ENCODE measurements at regions not wholly inside any gene's neighbourhood (a gene's known extent, or its start where the extent isn't known, plus 50 kb on each side); places are given as distances from the start of the nearest gene placed in this dataset.

- DNase-seq (ENCODE audit: low read depth in 3 of 3) = no peak
Measured at GRCh38 chr6:99219788-99220187, 129.7 kb downstream of the FAXC start.

- no peak for DNase-seq (ENCODE audit: low read depth in 3 of 3)
Measured at GRCh38 chr6:99216959-99217358, 132.5 kb downstream of the FAXC start.

GRCh38 chr6:99195986-99196655, 153.4 kb downstream of the FAXC start:
- DNase-seq (ENCODE audit: low read depth in 3 of 3) = no peak

GRCh38 chr6:99192561-99192960, 156.9 kb downstream of the FAXC start:
- no peak for DNase-seq (ENCODE audit: low read depth in 3 of 3)

GRCh38 chr6:99189823-99190721, 159.4 kb downstream of the FAXC start:
- DNase-seq (ENCODE audit: low read depth in 3 of 3) = no peak

- no peak for DNase-seq (ENCODE audit: low read depth in 3 of 3)
Measured at GRCh38 chr6:99187429-99187828, 162.0 kb downstream of the FAXC start.

- DNase-seq (ENCODE audit: low read depth in 3 of 3) = no peak
Measured at GRCh38 chr6:99186417-99186816, 163.1 kb downstream of the FAXC start.

GRCh38 chr6:99185525-99185924, 163.9 kb downstream of the FAXC start:
- DNase-seq (ENCODE audit: low read depth in 3 of 3) = no peak

GRCh38 chr6:99184696-99185095, 164.8 kb downstream of the FAXC start:
- DNase-seq (ENCODE audit: low read depth in 3 of 3) = no peak

GRCh38 chr6:99183066-99183465, 166.4 kb downstream of the FAXC start:
- DNase-seq (ENCODE audit: low read depth in 3 of 3) = no peak

GRCh38 chr6:99181174-99181573, 168.3 kb downstream of the FAXC start:
- no peak for DNase-seq (ENCODE audit: low read depth in 3 of 3)

GRCh38 chr6:99178168-99178567, 171.3 kb downstream of the FAXC start:
- DNase-seq (ENCODE audit: low read depth in 3 of 3) = no peak

- no peak for DNase-seq (ENCODE audit: low read depth in 3 of 3)
Measured at GRCh38 chr6:99177736-99178135, 171.7 kb downstream of the FAXC start.

- DNase-seq (ENCODE audit: low read depth in 3 of 3) = no peak
Measured at GRCh38 chr6:99165838-99166237, 183.6 kb downstream of the FAXC start.

- DNase-seq (ENCODE audit: low read depth in 3 of 3) = no peak
Measured at GRCh38 chr6:99152347-99152643, 197.2 kb downstream of the FAXC start.

- peak in 1 of 3 experiments; percentile 1 for DNase-seq (ENCODE audit: low read depth in 3 of 3)
Measured at GRCh38 chr6:99151634-99152346, 197.7 kb downstream of the FAXC start.

- no peak for DNase-seq (ENCODE audit: low read depth in 3 of 3)
Measured at GRCh38 chr6:99148761-99149160, 200.7 kb downstream of the FAXC start.

- DNase-seq (ENCODE audit: low read depth in 3 of 3) = no peak
Measured at GRCh38 chr6:99148111-99148510, 200.4 kb upstream of the FBXL4 start.

GRCh38 chr6:99147206-99147605, 199.5 kb upstream of the FBXL4 start:
- DNase-seq (ENCODE audit: low read depth in 3 of 3) = no peak

GRCh38 chr6:99146711-99147110, 199.0 kb upstream of the FBXL4 start:
- DNase-seq (ENCODE audit: low read depth in 3 of 3) = no peak

GRCh38 chr6:99145738-99146137, 198.0 kb upstream of the FBXL4 start:
- DNase-seq (ENCODE audit: low read depth in 3 of 3) = no peak

GRCh38 chr6:99143108-99143861, 195.5 kb upstream of the FBXL4 start:
- DNase-seq (ENCODE audit: low read depth in 3 of 3) = no peak
